CD14-positive monocyte (primary cell): ENCODE measurements at regions not wholly inside any gene's neighbourhood (a gene's known extent, or its start where the extent isn't known, plus 50 kb on each side); places are given as distances from the start of the nearest gene placed in this dataset.

Source experiments
- DNase-seq, 3 donors: peaks; one replicate each; pipeline ENCODE4 v3.0.0-alpha.2; 2011 to 2022
- H2AFZ ChIP-seq: 2 replicates; pipeline ENCODE4 v1.6.0; 2012; ENCODE audit warnings: mild to moderate bottlenecking, low read depth, low read length, inconsistent platforms; ENCODE audit not compliant: insufficient read depth, poor library complexity, severe bottlenecking
- H3K27ac ChIP-seq, 2 donors: 1 replicate in 1 of 2; 2 replicates in 1 of 2; pipeline ENCODE4 v1.5.1; 2012 to 2013; ENCODE audit warnings: low read length in 2 of 2, control low read depth in 1 of 2, inconsistent platforms in 1 of 2, low read depth in 1 of 2, mild to moderate bottlenecking in 1 of 2
- H3K27me3 ChIP-seq, 2 donors: one replicate each; pipeline versions ENCODE4 v1.6.0 to v1.6.1; 2011 to 2013; ENCODE audit warnings: low read length in 2 of 2; ENCODE audit not compliant: control insufficient read depth in 2 of 2, insufficient read depth in 2 of 2
- H3K36me3 ChIP-seq, 2 donors: replicated peaks in 1 of 2; 1 replicate in 1 of 2; 2 replicates in 1 of 2; pipeline versions ENCODE4 v1.5.1 to v1.6.1; 2012 to 2013; ENCODE audit warnings: low read length in 2 of 2, control low read depth in 1 of 2, inconsistent platforms in 1 of 2, mild to moderate bottlenecking in 1 of 2; ENCODE audit not compliant: insufficient read depth in 2 of 2, control insufficient read depth in 1 of 2
- H3K4me1 ChIP-seq, 2 donors: 1 replicate in 1 of 2; 2 replicates in 1 of 2; pipeline versions ENCODE4 v1.5.1 to v1.6.1; 2012 to 2013; ENCODE audit warnings: low read length in 2 of 2, control low read depth in 1 of 2, inconsistent platforms in 1 of 2, mild to moderate bottlenecking in 1 of 2, moderate library complexity in 1 of 2; ENCODE audit not compliant: insufficient read depth in 2 of 2, control insufficient read depth in 1 of 2
- H3K4me2 ChIP-seq: replicated peaks from 2 replicates; pipeline ENCODE3; 2012; ENCODE audit warnings: low read length, moderate library complexity, mild to moderate bottlenecking; ENCODE audit not compliant: poor library complexity, severe bottlenecking; ENCODE audit errors: extremely low read depth
- H3K4me3 ChIP-seq, 3 experiments: fragments of 200-600 bp in 1 of 3; sonication (generic) in 1 of 3; replicated peaks in 1 of 3; 1 replicate in 2 of 3; 2 replicates in 1 of 3; pipeline ENCODE4 v1.5.1; 2011 to 2013; ENCODE audit warnings: low read length in 3 of 3, mild to moderate bottlenecking in 3 of 3, control low read depth in 2 of 3, low read depth in 2 of 3, inconsistent platforms in 1 of 3, moderate library complexity in 1 of 3
- H3K79me2 ChIP-seq: 2 replicates; pipeline ENCODE4 v1.6.0; 2012; ENCODE audit warnings: mild to moderate bottlenecking, control low read depth, inconsistent platforms, low read length, moderate library complexity; ENCODE audit not compliant: insufficient read depth
- H3K9ac ChIP-seq: 2 replicates; pipeline ENCODE4 v1.6.0; 2017; ENCODE audit warnings: low read length, mild to moderate bottlenecking; ENCODE audit not compliant: insufficient read depth, poor library complexity, severe bottlenecking
- H3K9me3 ChIP-seq, 2 donors: replicated peaks in 1 of 2; 1 replicate in 1 of 2; 2 replicates in 1 of 2; pipeline versions ENCODE4 v1.5.1 to v1.6.1; 2012 to 2013; ENCODE audit warnings: low read length in 2 of 2, control low read depth in 1 of 2; ENCODE audit not compliant: control insufficient read depth in 1 of 2, insufficient read depth in 1 of 2
- H4K20me1 ChIP-seq: 2 replicates; pipeline ENCODE4 v1.6.0; 2012; ENCODE audit warnings: mild to moderate bottlenecking, low read length, control low read depth, moderate library complexity; ENCODE audit not compliant: insufficient read depth
- H3K27ac Mint-ChIP-seq, 7 donors: one replicate each; pipeline ENCODE4 v1.8.0; 2020; ENCODE audit warnings: mild to moderate bottlenecking in 7 of 7, mixed read lengths in 7 of 7, moderate library complexity in 6 of 7, inconsistent platforms in 2 of 7
- H3K27me3 Mint-ChIP-seq, 3 donors: one replicate each; pipeline ENCODE4 v1.8.0; 2021 to 2022; ENCODE audit warnings: low read depth in 3 of 3, mild to moderate bottlenecking in 3 of 3, mixed read lengths in 3 of 3, moderate library complexity in 3 of 3, inconsistent platforms in 1 of 3
- H3K36me3 Mint-ChIP-seq, 2 donors: one replicate each; pipeline ENCODE4 v1.8.0; 2020; ENCODE audit warnings: mixed read lengths in 2 of 2, inconsistent platforms in 1 of 2, mild to moderate bottlenecking in 1 of 2
- H3K4me1 Mint-ChIP-seq: one replicate; pipeline ENCODE4 v1.8.0; 2020; ENCODE audit warnings: mild to moderate bottlenecking, mixed read lengths
- H3K4me3 Mint-ChIP-seq, 2 donors: one replicate each; pipeline ENCODE4 v1.8.0; 2020; ENCODE audit warnings: mild to moderate bottlenecking in 2 of 2, mixed read lengths in 2 of 2, moderate library complexity in 1 of 2
- H3K9me3 Mint-ChIP-seq, 7 donors: one replicate each; pipeline ENCODE4 v1.8.0; 2020 to 2022; ENCODE audit warnings: mixed read lengths in 7 of 7, mild to moderate bottlenecking in 6 of 7, moderate library complexity in 6 of 7, inconsistent platforms in 2 of 7
- WGBS: methylation state at CpG from one replicate; pipeline ENCODE4 v1.1.5; 2013; ENCODE audit warnings: missing lambda C conversion rate; ENCODE audit not compliant: insufficient coverage; 5-methylcytosine and 5-hydroxymethylcytosine counted together
- intact Hi-C, 2 donors: fragments of 100-400 bp; cut with micrococcal nuclease; formaldehyde crosslinking; loops; one replicate each; pipeline versions ENCODE4 v1.15.0 to v1.15.1; 2023
- TF ChIP-seq, protein P1 (sequence below): fragments of 200-600 bp; IDR thresholded peaks from one replicate; pipeline ENCODE4 v1.8.0; 2022; ENCODE audit warnings: antibody characterized with exemption, mild to moderate bottlenecking

DNA sequence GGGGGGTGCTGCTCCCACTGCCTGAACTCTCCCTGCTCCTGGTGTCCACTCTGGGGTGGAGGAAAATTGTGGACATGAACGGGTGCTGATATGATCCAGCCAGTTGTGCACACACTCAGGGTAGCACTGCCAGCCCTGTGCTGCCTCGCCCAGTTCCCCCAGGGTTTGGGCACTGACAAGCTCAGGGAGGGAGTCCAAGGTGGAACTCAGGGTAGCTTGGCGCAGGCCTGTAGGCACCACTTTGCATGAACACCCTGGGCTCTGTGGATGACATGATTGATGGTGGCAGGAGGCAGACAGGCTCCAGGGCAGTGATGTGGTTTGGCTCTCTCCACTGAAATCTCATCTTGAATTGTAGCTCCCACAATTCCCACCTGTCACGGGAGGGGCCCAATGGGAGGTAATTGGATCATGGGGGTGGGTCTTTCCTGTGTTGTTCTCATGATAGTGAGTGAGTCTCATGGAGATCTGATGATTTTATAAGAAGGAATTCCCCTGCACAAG lies 572.0 kb upstream of the PABPC4L start:
- no peaks in the 10 kb centered on the region for H3K79me2 ChIP-seq
- H3K27ac ChIP-seq = no peak overlapping the region
- H3K27me3 Mint-ChIP-seq = peaks cover 0 to 2% (median 0%) of the 10 kb centered on the region in 3 donors
- TF ChIP-seq, protein P1, sequence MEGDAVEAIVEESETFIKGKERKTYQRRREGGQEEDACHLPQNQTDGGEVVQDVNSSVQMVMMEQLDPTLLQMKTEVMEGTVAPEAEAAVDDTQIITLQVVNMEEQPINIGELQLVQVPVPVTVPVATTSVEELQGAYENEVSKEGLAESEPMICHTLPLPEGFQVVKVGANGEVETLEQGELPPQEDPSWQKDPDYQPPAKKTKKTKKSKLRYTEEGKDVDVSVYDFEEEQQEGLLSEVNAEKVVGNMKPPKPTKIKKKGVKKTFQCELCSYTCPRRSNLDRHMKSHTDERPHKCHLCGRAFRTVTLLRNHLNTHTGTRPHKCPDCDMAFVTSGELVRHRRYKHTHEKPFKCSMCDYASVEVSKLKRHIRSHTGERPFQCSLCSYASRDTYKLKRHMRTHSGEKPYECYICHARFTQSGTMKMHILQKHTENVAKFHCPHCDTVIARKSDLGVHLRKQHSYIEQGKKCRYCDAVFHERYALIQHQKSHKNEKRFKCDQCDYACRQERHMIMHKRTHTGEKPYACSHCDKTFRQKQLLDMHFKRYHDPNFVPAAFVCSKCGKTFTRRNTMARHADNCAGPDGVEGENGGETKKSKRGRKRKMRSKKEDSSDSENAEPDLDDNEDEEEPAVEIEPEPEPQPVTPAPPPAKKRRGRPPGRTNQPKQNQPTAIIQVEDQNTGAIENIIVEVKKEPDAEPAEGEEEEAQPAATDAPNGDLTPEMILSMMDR = no peak
- H3K4me2 ChIP-seq = no peak overlapping the region
- intact Hi-C loops = no loop called here
- no peak overlapping the region for H3K9ac ChIP-seq
- H3K27ac Mint-ChIP-seq = no peak overlapping the region
- 86% methylated on average over 2 of the region's 4 CpGs for WGBS
- H4K20me1 ChIP-seq = no peaks in the 10 kb centered on the region
- no peak overlapping the region for H3K4me3 Mint-ChIP-seq
- no peak for DNase-seq
- no peaks in the 10 kb centered on the region for H3K36me3 ChIP-seq
- H3K36me3 Mint-ChIP-seq = no peaks in the 10 kb centered on the region
- peaks cover 0 to 9% (median 2%) of the 10 kb centered on the region in 7 donors for H3K9me3 Mint-ChIP-seq
- H2AFZ ChIP-seq = no peak overlapping the region
- H3K4me1 ChIP-seq = no peaks in the 10 kb centered on the region
- H3K9me3 ChIP-seq = peaks cover 3 to 6% of the 10 kb centered on the region in 2 donors
- H3K27me3 ChIP-seq = no peaks in the 10 kb centered on the region
- no peak overlapping the region for H3K4me3 ChIP-seq
- H3K4me1 Mint-ChIP-seq = no peaks in the 10 kb centered on the region

DNA sequence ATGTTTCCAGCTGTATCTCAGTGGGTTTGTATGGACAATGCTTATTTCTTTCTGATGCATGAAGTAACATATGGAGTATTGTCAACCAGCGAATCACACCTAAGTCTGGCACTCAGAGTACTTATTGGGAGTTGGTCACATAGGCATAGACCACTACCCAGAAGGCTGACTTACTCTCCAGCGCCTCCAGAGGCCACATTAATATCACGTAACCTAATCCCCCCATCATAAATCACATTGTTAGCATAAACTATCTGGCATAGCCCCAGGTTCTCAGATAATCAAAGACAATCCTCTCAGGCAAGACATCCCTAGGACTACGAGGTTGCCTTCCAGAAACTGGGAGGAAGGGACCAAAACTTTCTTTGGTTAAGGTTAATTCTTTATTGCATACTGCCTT lies 560.5 kb upstream of the PABPC4L start:
- Histone ChIP-seq H3K36me3 (no peaks in the 10 kb centered on the region), H3K9ac (no peak overlapping the region), H3K27ac (no peak overlapping the region), H3K9me3 (no peaks in the 10 kb centered on the region), H4K20me1 (no peaks in the 10 kb centered on the region), H3K4me2 (no peak overlapping the region), H2AFZ (no peak overlapping the region), H3K27me3 (no peaks in the 10 kb centered on the region), H3K79me2 (no peaks in the 10 kb centered on the region), H3K4me1 (no peaks in the 10 kb centered on the region), H3K4me3 (no peak overlapping the region)
- 81% methylated on average over 2 of the region's 4 CpGs for WGBS
- no peak overlapping the region for H3K27ac Mint-ChIP-seq
- H3K4me3 Mint-ChIP-seq = no peak overlapping the region
- intact Hi-C loops = no loop called here
- no peaks in the 10 kb centered on the region for H3K4me1 Mint-ChIP-seq
- no peaks in the 10 kb centered on the region for H3K36me3 Mint-ChIP-seq
- H3K9me3 Mint-ChIP-seq = peaks cover 0 to 3% (median 0%) of the 10 kb centered on the region in 7 donors
- H3K27me3 Mint-ChIP-seq = no peaks in the 10 kb centered on the region
- TF ChIP-seq, protein P1 = no peak
- DNase-seq = no peak
